HG03039 (cell line): ENCODE measurements at regions not wholly inside any gene's neighbourhood (a gene's known extent, or its start where the extent isn't known, plus 50 kb on each side); places are given as distances from the start of the nearest gene placed in this dataset.

Experiments
- ATAC-seq: cut with Tn5 transposase; IDR thresholded peaks from one replicate; pipeline ENCODE4 v1.9.1; 2021; ENCODE audit warnings: mild to moderate bottlenecking, moderate library complexity; ENCODE audit not compliant: unreplicated experiment

DNA sequence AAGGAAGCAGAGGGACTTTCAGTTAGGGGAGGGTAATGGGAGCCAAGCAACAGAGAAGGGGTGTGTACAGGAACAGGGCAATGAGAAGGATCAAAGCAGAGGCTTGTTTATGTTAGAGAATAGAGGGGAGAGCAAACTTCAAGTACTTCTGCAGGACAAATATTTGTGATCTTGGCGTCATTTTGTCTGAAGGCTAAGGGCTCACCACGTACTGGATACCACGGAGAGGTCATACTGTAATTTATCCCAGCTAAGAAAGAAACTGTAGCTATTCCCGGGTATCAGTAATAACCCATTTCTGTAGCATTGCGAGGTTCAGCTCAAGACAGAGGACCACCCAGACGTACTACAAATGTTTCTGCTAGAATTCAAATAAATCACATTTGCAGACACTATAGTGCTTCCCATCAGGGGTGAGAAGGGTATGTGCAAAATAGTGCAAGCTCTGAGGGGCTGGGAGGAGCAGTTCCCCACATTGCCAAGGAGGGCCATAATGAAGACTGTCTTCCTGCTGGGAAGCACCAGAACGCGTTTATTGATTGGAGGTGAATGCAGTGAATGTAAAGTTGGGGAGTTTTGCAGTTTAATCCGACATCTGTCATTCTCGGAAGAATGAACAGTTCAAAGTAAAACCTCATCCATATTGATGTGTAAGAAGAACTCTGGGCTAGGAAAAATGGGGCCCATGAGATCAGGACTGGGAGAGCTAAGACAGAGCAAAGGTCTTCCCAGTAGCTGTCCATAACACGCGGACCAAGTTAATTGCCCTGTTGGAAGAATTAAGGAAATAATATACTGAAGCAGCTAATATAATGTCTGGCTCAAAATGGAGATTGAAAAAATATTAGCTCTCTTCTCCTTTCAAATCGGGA, 136.9 kb downstream of the RWDD3 start:
- ATAC-seq = no peak

- ATAC-seq = no peak
Measured at GRCh38 chr1:95371666-95372282, 137.8 kb downstream of the RWDD3 start.

GRCh38 chr1:95375174-95375573, 141.2 kb downstream of the RWDD3 start:
- ATAC-seq = no peak

- ATAC-seq = no peak
Measured at GRCh38 chr1:95380909-95381308, 146.9 kb downstream of the RWDD3 start.

DNA sequence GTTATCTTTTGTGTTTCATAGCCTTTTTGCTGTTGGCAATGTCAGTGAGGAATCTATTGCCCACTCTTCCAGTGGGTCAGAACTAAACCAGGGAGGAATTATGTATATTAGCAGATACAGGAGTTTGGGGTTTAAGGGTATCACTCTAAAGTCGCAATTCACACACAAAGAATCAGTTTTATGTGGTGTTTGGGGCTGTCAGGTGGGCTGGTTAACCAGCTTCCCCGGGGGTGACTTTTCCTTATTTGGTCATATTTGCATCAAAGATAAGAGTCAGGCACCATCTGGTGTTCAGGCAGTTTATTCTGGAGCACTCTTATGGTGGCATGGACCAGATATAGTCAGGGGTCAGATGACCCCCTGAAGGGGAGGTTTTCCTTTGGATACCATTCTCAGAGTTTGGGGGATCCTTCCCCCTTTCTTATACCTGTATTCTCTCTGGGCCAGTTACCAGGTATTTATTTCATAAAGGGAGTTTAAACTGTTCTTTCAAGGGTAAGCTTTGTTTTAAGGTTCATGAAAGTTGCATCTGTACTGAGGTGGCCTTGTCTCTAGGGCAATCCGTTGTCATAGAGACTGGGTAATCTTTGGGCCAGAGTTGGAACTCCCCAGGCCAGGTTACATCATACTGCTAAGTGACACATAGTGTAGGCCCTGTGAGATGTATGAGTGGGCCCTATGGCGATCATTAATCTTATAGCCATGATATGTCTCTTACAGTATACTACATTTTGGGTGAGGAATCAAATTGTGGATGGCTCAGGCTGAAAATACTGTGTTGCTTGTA, 148.2 kb downstream of the RWDD3 start:
- ATAC-seq = no peak

GRCh38 chr1:95383111-95383510, 149.1 kb downstream of the RWDD3 start:
- no peak for ATAC-seq

DNA sequence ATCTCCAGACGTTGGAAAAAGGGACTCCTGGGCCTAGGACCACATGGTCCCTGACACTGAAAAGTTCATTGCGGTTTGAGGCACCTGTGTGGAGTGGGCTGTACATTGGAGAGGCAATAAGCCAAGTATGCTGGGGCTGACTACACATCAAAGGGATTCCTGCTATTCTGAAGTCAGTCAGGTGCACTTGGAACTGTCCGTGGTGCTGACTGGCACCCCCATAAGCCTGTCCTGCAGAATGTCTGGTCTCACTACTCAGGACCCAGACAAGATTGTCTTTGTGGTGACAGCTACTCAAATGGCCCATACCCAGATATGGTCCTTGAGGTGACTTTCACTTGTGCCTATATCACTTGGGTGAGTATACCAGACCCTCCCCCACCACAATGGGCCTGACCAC, 150.6 kb downstream of the RWDD3 start:
- no peak for ATAC-seq

GRCh38 chr1:95386371-95386770, 152.4 kb downstream of the RWDD3 start:
- ATAC-seq = no peak

DNA sequence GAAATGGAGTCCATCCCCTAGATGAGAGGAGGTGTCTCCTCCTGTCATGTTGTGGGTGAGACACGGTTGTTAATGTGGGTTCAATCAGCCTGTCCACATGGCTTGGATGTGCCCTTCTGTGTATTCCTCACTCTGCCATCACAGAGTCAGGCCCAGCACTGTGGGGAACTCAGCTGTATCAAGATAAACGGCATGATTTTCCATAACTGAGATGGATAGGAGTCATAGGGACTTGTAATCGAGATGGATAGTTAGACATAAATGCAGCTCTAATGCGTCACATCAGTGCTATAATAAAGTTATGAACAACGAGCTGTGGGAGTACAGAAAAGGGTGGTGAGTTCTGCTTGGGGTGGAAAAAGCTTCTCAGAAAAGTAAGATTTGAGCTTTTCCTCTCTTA, 152.9 kb downstream of the RWDD3 start:
- no peak for ATAC-seq

DNA sequence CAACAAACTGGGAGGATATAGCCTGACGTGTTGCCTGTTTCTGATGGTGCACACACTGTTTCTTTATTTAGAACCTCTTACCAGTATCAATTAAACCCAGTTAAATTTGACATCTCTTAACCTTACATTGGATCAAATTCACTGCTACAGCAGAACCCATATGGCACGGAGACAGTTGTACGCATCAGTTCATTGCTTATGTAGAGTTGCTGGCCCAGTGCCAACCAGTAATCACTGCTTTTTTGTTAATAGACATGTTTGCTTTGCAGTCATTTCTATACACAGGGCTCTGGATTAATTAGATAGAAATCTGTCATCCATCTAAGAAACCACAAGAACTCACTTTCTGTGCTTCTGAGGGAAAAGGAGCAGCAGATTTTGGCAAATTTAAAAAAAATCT, 154.0 kb downstream of the RWDD3 start:
- ATAC-seq = no peak

DNA sequence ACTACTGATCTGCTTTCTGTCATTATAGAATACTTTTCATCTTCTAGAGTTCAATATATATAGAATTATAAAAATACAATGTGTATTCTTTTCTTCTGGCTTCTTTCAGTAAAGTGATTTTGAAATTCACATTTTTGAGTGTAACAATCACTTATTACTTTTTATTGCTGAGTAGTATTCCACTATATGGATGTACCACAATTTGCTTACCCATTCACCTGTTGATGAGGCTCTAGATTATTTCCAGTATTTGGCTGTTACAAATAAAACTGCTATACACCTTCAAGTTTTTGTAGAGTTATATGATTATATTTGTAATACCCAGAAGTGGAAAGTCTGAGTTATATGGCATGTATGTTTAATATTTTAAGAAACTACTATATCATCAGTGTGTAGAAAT, 159.4 kb downstream of the RWDD3 start:
- no peak for ATAC-seq

DNA sequence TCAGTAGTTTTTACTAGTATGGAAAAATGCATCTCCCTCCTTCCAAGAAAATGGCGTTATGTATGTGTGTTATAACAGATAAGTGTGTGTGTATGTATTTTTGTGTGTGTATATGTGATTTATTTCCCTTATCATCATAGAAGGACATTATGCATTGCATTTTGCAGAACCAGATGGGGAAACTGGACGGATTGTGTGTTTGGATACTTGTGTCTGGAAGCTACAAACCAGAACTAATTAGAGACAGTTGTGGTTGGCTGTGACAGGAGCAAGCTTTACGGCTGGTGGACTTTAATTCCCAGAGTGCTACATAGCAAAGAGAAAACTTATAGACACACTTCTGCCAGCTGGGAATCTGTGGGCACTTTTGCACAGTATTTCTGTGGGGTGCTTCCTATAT, 162.5 kb downstream of the RWDD3 start:
- ATAC-seq = no peak

- no peak for ATAC-seq
Measured at GRCh38 chr1:95402780-95403179, 168.8 kb downstream of the RWDD3 start.

DNA sequence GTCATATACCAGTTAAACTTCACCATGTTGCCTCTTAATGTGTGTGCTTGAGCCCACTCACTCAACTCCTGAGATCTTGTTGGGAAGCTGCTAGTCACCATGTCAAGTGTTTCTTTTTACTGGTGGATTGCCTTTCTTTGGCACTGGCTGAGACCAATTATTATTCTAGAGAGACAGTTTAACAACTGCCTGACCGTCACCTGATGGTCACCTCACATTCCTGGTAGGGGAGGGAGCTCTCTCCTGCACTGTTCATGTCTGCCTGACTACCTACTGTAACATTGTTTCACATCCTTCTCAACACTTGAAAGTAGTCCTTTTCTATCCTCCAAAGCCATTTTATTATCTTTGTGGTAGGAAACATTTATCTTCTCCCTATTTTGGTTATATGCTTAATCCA, 172.3 kb downstream of the RWDD3 start:
- ATAC-seq = no peak

GRCh38 chr1:95407131-95407885, 173.3 kb downstream of the RWDD3 start:
- no peak for ATAC-seq

GRCh38 chr1:95407886-95408291, 173.9 kb downstream of the RWDD3 start:
- no peak for ATAC-seq

DNA sequence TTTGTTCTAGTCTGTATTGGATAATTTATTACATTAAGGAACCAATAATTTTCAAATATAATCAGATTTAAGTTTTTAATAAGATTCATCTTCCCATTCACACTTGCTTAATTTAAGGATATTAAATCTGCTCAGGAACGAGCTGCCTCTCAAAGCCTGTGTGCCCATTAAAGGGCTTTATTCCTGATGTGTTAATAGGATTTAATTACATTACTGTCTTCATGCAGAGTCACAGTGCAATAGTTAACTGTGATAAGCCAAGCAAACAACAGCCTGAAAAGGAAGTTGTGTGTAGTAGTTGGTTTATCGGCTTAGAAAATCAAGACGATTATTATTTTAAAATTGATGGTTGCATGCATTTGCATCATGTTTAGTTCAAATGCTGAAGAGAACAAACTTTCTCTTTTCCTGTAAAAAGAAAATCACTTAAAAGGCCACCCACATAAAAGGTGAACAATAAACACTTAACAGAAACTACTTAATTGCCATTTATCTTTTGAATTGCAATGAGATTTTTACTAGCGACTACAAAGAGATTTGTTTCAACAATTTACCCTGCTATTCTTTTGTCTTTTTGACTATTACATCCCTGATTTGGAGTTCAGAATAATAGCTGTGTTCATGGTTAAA, 174.6 kb downstream of the RWDD3 start:
- no peak for ATAC-seq

GRCh38 chr1:95409276-95409675, 175.3 kb downstream of the RWDD3 start:
- ATAC-seq = no peak

DNA sequence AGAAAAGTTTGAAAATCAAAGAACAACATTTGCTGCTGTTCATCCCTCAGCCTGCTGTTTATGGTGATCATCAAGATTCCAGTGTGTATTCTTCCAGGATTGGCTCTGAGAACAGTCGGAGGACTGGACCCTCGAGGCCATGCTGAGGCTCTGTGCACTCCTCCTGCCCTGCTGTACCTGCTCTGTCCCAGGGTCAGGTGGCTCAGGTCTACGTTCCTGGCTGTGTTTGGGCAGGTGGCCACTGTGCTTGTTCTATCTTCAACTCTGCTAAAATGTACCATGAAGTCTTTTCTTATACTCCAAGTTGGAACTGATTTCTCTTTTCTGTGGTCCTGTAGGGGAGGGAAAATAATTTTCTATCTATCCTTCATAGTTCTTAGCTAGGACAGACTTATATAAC, 175.9 kb downstream of the RWDD3 start:
- ATAC-seq = no peak

DNA sequence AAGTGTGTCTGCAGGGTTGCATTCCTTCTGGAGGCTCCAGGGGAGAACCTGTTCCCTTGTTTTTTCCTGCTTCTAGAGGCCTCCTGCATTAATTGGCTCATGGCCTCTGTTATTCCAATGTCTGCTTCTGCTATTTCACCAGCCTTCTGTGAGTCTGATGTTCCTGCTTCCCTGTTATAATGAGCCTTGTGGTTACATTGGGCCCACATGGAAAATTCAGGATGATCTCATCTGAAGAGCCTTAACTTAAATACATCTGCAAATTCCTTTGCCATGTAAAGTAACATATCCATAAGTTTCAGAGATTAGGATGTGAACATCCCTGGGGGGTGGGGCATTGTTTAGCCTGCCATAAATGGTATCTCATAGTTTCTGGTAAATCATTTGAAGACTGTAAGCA, 181.1 kb downstream of the RWDD3 start:
- no peak for ATAC-seq

GRCh38 chr1:95426772-95427171, 192.8 kb downstream of the RWDD3 start:
- no peak for ATAC-seq
